ENCODE measurements at regions not wholly inside any gene's neighbourhood (a gene's known extent, or its start where the extent isn't known, plus 50 kb on each side); places are given as distances from the start of the nearest gene placed in this dataset.
"Not testable (repeated sequence)": the region's sequence is repeated elsewhere in the genome, so short reads cannot be mapped to it uniquely, and the experiment has no call there.

GRCh38 chr6:166850677-166851076, 105.7 kb downstream of the RNASET2 start:
- H3K27me3 ChIP-seq (ENCODE audit: control insufficient read depth in 3 of 3, insufficient read depth in 3 of 3, low read depth in 1 of 3, low read length in 3 of 3): no peaks in the 10 kb centered on the region
- H2BK120ac ChIP-seq (ENCODE audit: low read depth, low read length): no peak overlapping the region
- H2BK15ac ChIP-seq (ENCODE audit: low read length): no peak overlapping the region
- DNase-seq (ENCODE audit: low spot score): no peak
- peak overlapping the region; percentile 92 for H4K8ac ChIP-seq (ENCODE audit: low read depth, low read length)
- H2BK5ac ChIP-seq (ENCODE audit: low read length): peak overlapping the region; percentile 82
- H2AK5ac ChIP-seq (ENCODE audit: low read depth, low read length): peak overlapping the region; percentile 88
- H3K23ac ChIP-seq (ENCODE audit: low read depth, low read length, poor library complexity): peak overlapping the region; percentile 91
- no peak overlapping the region for H3K27ac ChIP-seq (replicated peaks; ENCODE audit: low read length)
- peaks cover 0 to 5% of the 10 kb centered on the region in 2 donors for H3K9me3 ChIP-seq (replicated peaks in 1 of 2; ENCODE audit: control insufficient read depth in 2 of 2, insufficient read depth in 1 of 2, low read depth in 1 of 2, low read length in 2 of 2)
- H3K14ac ChIP-seq (ENCODE audit: low read length): peak overlapping the region; percentile 56
- H2AFZ ChIP-seq (ENCODE audit: low read length): no peak overlapping the region
- peak overlapping the region; percentile 80 for H3K18ac ChIP-seq (ENCODE audit: low read length)
- H3K79me1 ChIP-seq (ENCODE audit: low read depth, low read length): no peaks in the 10 kb centered on the region
- peak overlapping the region; percentile 44 for H3K9ac ChIP-seq (ENCODE audit: low read depth, low read length, poor library complexity)
- no peak overlapping the region for H3K4me3 ChIP-seq (ENCODE audit: low read length in 2 of 2)
- H2BK12ac ChIP-seq (ENCODE audit: low read length): peak overlapping the region; percentile 3
- no peaks in the 10 kb centered on the region for H3K36me3 ChIP-seq (replicated peaks in 1 of 2; ENCODE audit: control insufficient read depth in 2 of 2, insufficient read depth in 2 of 2, low read length in 2 of 2)
- no peak overlapping the region for H3K4me2 ChIP-seq (ENCODE audit: insufficient read depth, low read length, poor library complexity, severe bottlenecking)
- peaks cover 2 to 10% of the 10 kb centered on the region in 2 donors for H3K4me1 ChIP-seq (ENCODE audit: control insufficient read depth in 2 of 2, insufficient read depth in 1 of 2, low read depth in 1 of 2, low read length in 2 of 2)
- H3K4ac ChIP-seq (ENCODE audit: low read length): no peak overlapping the region
- no peak overlapping the region for H4K91ac ChIP-seq (ENCODE audit: low read depth, low read length, poor library complexity)
- WGBS, 2 donors (ENCODE audit: extremely low coverage in 2 of 2, insufficient read length in 2 of 2, insufficient replicate concordance in 1 of 2): no CpG with 5 or more reads among the region's 6 CpGs

DNA sequence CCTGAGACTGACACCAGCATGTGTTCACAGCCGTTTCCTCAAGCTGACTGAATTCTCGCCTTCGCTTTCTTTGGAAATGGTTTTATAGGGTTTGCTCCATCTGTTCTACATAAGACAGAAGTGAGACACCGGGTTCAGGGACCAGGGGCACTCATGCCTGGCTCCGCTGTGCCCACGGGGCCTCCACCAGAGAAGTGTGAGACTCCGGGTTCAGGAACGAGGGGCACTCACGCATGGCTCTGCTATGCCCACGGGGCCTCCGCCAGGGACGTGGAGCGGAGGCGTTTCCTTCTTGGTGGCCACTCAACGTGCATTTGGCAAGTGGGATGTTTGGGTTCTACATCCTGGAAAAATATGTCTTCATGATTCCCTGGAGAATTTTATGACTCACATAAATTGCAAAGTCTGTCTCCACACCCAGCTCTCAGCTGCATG, 106.6 kb downstream of the RNASET2 start:
- no peak overlapping the region for H3K14ac ChIP-seq (ENCODE audit: low read length)
- peak overlapping the region; percentile 43 for H3K23ac ChIP-seq (ENCODE audit: low read depth, low read length, poor library complexity)
- H2BK12ac ChIP-seq (ENCODE audit: low read length): no peak overlapping the region
- no peak overlapping the region for H3K4me3 ChIP-seq (ENCODE audit: low read length in 2 of 2)
- H2BK5ac ChIP-seq (ENCODE audit: low read length): no peak overlapping the region
- no peak overlapping the region for H2AK5ac ChIP-seq (ENCODE audit: low read depth, low read length)
- H2BK120ac ChIP-seq (ENCODE audit: low read depth, low read length): no peak overlapping the region
- no peak overlapping the region for H3K4ac ChIP-seq (ENCODE audit: low read length)
- no peak overlapping the region for H4K8ac ChIP-seq (ENCODE audit: low read depth, low read length)
- peak overlapping the region; percentile 26 for H2BK15ac ChIP-seq (ENCODE audit: low read length)
- no peak overlapping the region for H3K9ac ChIP-seq (ENCODE audit: low read depth, low read length, poor library complexity)
- no peaks in the 10 kb centered on the region for H3K27me3 ChIP-seq (ENCODE audit: control insufficient read depth in 3 of 3, insufficient read depth in 3 of 3, low read depth in 1 of 3, low read length in 3 of 3)
- H3K9me3 ChIP-seq (replicated peaks in 1 of 2; ENCODE audit: control insufficient read depth in 2 of 2, insufficient read depth in 1 of 2, low read depth in 1 of 2, low read length in 2 of 2): peaks cover 0 to 2% of the 10 kb centered on the region in 2 donors
- no peak overlapping the region for H3K27ac ChIP-seq (replicated peaks; ENCODE audit: low read length)
- no peak overlapping the region for H4K91ac ChIP-seq (ENCODE audit: low read depth, low read length, poor library complexity)
- no peak overlapping the region for H3K4me2 ChIP-seq (ENCODE audit: insufficient read depth, low read length, poor library complexity, severe bottlenecking)
- no peak for DNase-seq (ENCODE audit: low spot score)
- no peaks in the 10 kb centered on the region for H3K36me3 ChIP-seq (replicated peaks in 1 of 2; ENCODE audit: control insufficient read depth in 2 of 2, insufficient read depth in 2 of 2, low read length in 2 of 2)
- no peaks in the 10 kb centered on the region for H3K79me1 ChIP-seq (ENCODE audit: low read depth, low read length)
- H3K18ac ChIP-seq (ENCODE audit: low read length): peak overlapping the region; percentile 76
- peaks cover 2 to 10% of the 10 kb centered on the region in 2 donors for H3K4me1 ChIP-seq (ENCODE audit: control insufficient read depth in 2 of 2, insufficient read depth in 1 of 2, low read depth in 1 of 2, low read length in 2 of 2)
- H2AFZ ChIP-seq (ENCODE audit: low read length): no peak overlapping the region
- no CpG with 5 or more reads among the region's 15 CpGs for WGBS, 2 donors (ENCODE audit: extremely low coverage in 2 of 2, insufficient read length in 2 of 2, insufficient replicate concordance in 1 of 2)

DNA sequence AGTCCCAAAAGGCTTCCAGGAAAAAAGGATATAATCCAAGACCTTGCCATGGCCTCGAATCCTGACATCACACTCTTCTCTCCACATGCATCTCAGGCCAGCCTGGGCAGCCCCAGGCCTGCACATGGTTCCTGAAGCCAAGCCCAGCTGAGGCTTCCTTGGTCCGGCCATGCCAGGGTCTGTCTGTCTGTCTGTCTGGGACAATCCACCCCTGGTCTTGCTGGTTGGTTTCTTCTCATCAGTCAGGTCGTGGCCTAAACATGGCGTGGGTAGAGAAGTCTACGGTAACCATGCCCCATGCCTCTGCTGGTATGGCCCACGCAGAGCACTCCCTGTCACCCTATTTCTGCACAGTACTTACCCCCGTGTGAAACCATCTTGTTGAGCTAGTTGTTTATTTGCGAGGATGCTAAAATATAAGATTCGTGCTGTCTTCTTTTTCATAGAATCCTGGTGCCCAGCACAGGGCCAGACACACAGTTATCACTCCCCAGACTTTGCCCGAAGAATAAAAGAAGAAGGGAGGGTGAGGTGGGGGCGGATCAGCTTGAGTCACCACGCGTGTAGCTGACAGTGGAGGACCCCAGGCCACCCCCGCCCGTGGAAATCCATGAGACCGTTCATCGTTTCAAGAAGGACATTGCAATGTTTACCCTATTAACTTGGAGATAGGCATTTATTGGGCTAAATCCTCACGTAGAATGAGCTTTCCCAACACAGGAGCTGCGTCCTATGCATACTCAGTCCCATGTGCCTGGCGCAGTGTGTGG, 107.2 kb downstream of the RNASET2 start:
- Histone ChIP-seq H3K14ac (ENCODE audit: low read length) (no peak overlapping the region), H2BK12ac (ENCODE audit: low read length) (no peak overlapping the region), H4K91ac (ENCODE audit: low read depth, low read length, poor library complexity) (no peak overlapping the region), H3K27me3 (ENCODE audit: control insufficient read depth in 3 of 3, insufficient read depth in 3 of 3, low read depth in 1 of 3, low read length in 3 of 3) (no peaks in the 10 kb centered on the region), H3K36me3 (replicated peaks in 1 of 2; ENCODE audit: control insufficient read depth in 2 of 2, insufficient read depth in 2 of 2, low read length in 2 of 2) (no peaks in the 10 kb centered on the region), H3K4me2 (ENCODE audit: insufficient read depth, low read length, poor library complexity, severe bottlenecking) (no peak overlapping the region), H3K9me3 (replicated peaks in 1 of 2; ENCODE audit: control insufficient read depth in 2 of 2, insufficient read depth in 1 of 2, low read depth in 1 of 2, low read length in 2 of 2) (peaks cover 0 to 2% of the 10 kb centered on the region in 2 donors), H2AFZ (ENCODE audit: low read length) (no peak overlapping the region), H2BK15ac (ENCODE audit: low read length) (no peak overlapping the region), H3K79me1 (ENCODE audit: low read depth, low read length) (no peaks in the 10 kb centered on the region), H3K4me3 (ENCODE audit: low read length in 2 of 2) (no peak overlapping the region), H2BK120ac (ENCODE audit: low read depth, low read length) (no peak overlapping the region), H3K4ac (ENCODE audit: low read length) (no peak overlapping the region), H2AK5ac (ENCODE audit: low read depth, low read length) (no peak overlapping the region), H3K27ac (replicated peaks; ENCODE audit: low read length) (no peak overlapping the region), H2BK5ac (ENCODE audit: low read length) (no peak overlapping the region), H3K23ac (ENCODE audit: low read depth, low read length, poor library complexity) (peak overlapping the region; percentile 43), H3K9ac (ENCODE audit: low read depth, low read length, poor library complexity) (no peak overlapping the region), H3K18ac (ENCODE audit: low read length) (no peak overlapping the region), H4K8ac (ENCODE audit: low read depth, low read length) (no peak overlapping the region), H3K4me1 (ENCODE audit: control insufficient read depth in 2 of 2, insufficient read depth in 1 of 2, low read depth in 1 of 2, low read length in 2 of 2) (peaks cover 2 to 10% of the 10 kb centered on the region in 2 donors)
- no CpG with 5 or more reads among the region's 20 CpGs for WGBS, 2 donors (ENCODE audit: extremely low coverage in 2 of 2, insufficient read length in 2 of 2, insufficient replicate concordance in 1 of 2)
- DNase-seq (ENCODE audit: low spot score): no peak

- not testable (repeated sequence) for H2BK15ac ChIP-seq (ENCODE audit: low read length)
Observed at GRCh38 chr6:166846446-166847142, 109.8 kb downstream of the RNASET2 start.

More at GRCh38 chr6:166846446-166847142, 109.8 kb downstream of the RNASET2 start:
- H3K4ac ChIP-seq (ENCODE audit: low read length); H3K4me3 ChIP-seq (ENCODE audit: low read length in 2 of 2); H2BK5ac ChIP-seq (ENCODE audit: low read length); H2AFZ ChIP-seq (ENCODE audit: low read length); H3K79me1 ChIP-seq (ENCODE audit: low read depth, low read length); H2BK12ac ChIP-seq (ENCODE audit: low read length); H3K9me3 ChIP-seq (replicated peaks in 1 of 2; ENCODE audit: control insufficient read depth in 2 of 2, insufficient read depth in 1 of 2, low read depth in 1 of 2, low read length in 2 of 2); H4K8ac ChIP-seq (ENCODE audit: low read depth, low read length); H3K4me2 ChIP-seq (ENCODE audit: insufficient read depth, low read length, poor library complexity, severe bottlenecking); H3K14ac ChIP-seq (ENCODE audit: low read length); H3K4me1 ChIP-seq (ENCODE audit: control insufficient read depth in 2 of 2, insufficient read depth in 1 of 2, low read depth in 1 of 2, low read length in 2 of 2); H4K91ac ChIP-seq (ENCODE audit: low read depth, low read length, poor library complexity); H2BK120ac ChIP-seq (ENCODE audit: low read depth, low read length); H3K18ac ChIP-seq (ENCODE audit: low read length); H3K9ac ChIP-seq (ENCODE audit: low read depth, low read length, poor library complexity); H3K27ac ChIP-seq (replicated peaks; ENCODE audit: low read length); H3K27me3 ChIP-seq (ENCODE audit: control insufficient read depth in 3 of 3, insufficient read depth in 3 of 3, low read depth in 1 of 3, low read length in 3 of 3); H3K36me3 ChIP-seq (replicated peaks in 1 of 2; ENCODE audit: control insufficient read depth in 2 of 2, insufficient read depth in 2 of 2, low read length in 2 of 2); DNase-seq (ENCODE audit: low spot score); H2AK5ac ChIP-seq (ENCODE audit: low read depth, low read length); H3K23ac ChIP-seq (ENCODE audit: low read depth, low read length, poor library complexity): not testable (repeated sequence)
- no CpG with 5 or more reads among the region's 3 CpGs for WGBS, 2 donors (ENCODE audit: extremely low coverage in 2 of 2, insufficient read length in 2 of 2, insufficient replicate concordance in 1 of 2)
